Astrocyte (in vitro differentiated cells and primary cell): ENCODE measurements at regions not wholly inside any gene's neighbourhood (a gene's known extent, or its start where the extent isn't known, plus 50 kb on each side); places are given as distances from the start of the nearest gene placed in this dataset.

Experiments
- DNase-seq: peaks from one replicate; pipeline ENCODE4 v3.0.0-alpha.2; 2010; ENCODE audit warnings: low read depth
- FAIRE-seq: peaks from 2 replicates; lab custom pipeline; 2011; peaks lifted over from hg19 to GRCh38; lab: Jason Lieb, UNC
- H2AFZ ChIP-seq: 2 replicates; pipeline ENCODE4 v1.6.0; 2012; ENCODE audit warnings: low read depth, low read length, inconsistent platforms
- H3K27ac ChIP-seq: 2 replicates; pipeline ENCODE4 v1.5.1; 2011; ENCODE audit warnings: low read depth, low read length, inconsistent platforms
- H3K27me3 ChIP-seq: 2 replicates; pipeline ENCODE4 v1.6.0; 2011; ENCODE audit warnings: low read length, inconsistent platforms; ENCODE audit not compliant: insufficient read depth
- H3K36me3 ChIP-seq: 2 replicates; pipeline ENCODE4 v1.5.1; 2011; ENCODE audit warnings: low read length, inconsistent platforms; ENCODE audit not compliant: insufficient read depth
- H3K4me1 ChIP-seq: 2 replicates; pipeline ENCODE4 v1.5.1; 2011; ENCODE audit warnings: low read length, inconsistent platforms; ENCODE audit not compliant: insufficient read depth
- H3K4me2 ChIP-seq: 2 replicates; pipeline ENCODE4 v1.6.0; 2012; ENCODE audit warnings: low read length, inconsistent platforms
- H3K4me3 ChIP-seq: 2 replicates; pipeline ENCODE4 v1.5.1; 2011; ENCODE audit warnings: low read depth, mild to moderate bottlenecking, low read length, inconsistent platforms; ENCODE audit not compliant: insufficient read depth
- H3K79me2 ChIP-seq: 2 replicates; pipeline ENCODE4 v1.6.0; 2012; ENCODE audit warnings: mild to moderate bottlenecking, low read length, inconsistent platforms; ENCODE audit not compliant: insufficient read depth
- H3K9ac ChIP-seq: 2 replicates; pipeline ENCODE4 v1.6.0; 2012; ENCODE audit warnings: mild to moderate bottlenecking, low read length, inconsistent platforms
- H3K9me3 ChIP-seq: 2 replicates; pipeline ENCODE4 v1.5.1; 2012; ENCODE audit warnings: low read depth, mild to moderate bottlenecking, low read length, inconsistent platforms; ENCODE audit not compliant: insufficient read depth
- H4K20me1 ChIP-seq: 2 replicates; pipeline ENCODE4 v1.6.0; 2012; ENCODE audit warnings: low read length, inconsistent platforms; ENCODE audit not compliant: insufficient read depth
- H3K27ac Mint-ChIP-seq: one replicate; pipeline ENCODE4 v1.8.0; 2021; ENCODE audit warnings: mild to moderate bottlenecking, mixed read lengths; ENCODE audit not compliant: unreplicated experiment
- H3K27me3 Mint-ChIP-seq: one replicate; pipeline ENCODE4 v1.8.0; 2021; ENCODE audit warnings: low read depth, mixed read lengths; ENCODE audit not compliant: unreplicated experiment
- H3K36me3 Mint-ChIP-seq: one replicate; pipeline ENCODE4 v1.8.0; 2021; ENCODE audit warnings: low read depth, mixed read lengths; ENCODE audit not compliant: unreplicated experiment
- H3K4me1 Mint-ChIP-seq: one replicate; pipeline ENCODE4 v1.8.0; 2021; ENCODE audit warnings: low read depth, mixed read lengths; ENCODE audit not compliant: unreplicated experiment
- H3K4me3 Mint-ChIP-seq: one replicate; pipeline ENCODE4 v1.8.0; 2021; ENCODE audit warnings: mild to moderate bottlenecking, moderate library complexity, mixed read lengths; ENCODE audit not compliant: unreplicated experiment
- H3K9me3 Mint-ChIP-seq: one replicate; pipeline ENCODE4 v1.8.0; 2021; ENCODE audit warnings: mild to moderate bottlenecking, mixed read lengths; ENCODE audit not compliant: unreplicated experiment
- EZH2 ChIP-seq: IDR thresholded peaks from 2 replicates; pipeline ENCODE4 v1.6.1; 2012; ENCODE audit warnings: mild to moderate bottlenecking, low read length, inconsistent platforms; ENCODE audit not compliant: insufficient read depth
- TF ChIP-seq, protein P1 (sequence below): IDR thresholded peaks from 2 replicates; pipeline ENCODE4 v1.5.1; 2011; ENCODE audit warnings: low read depth, mild to moderate bottlenecking, inconsistent platforms, low read length, moderate library complexity; ENCODE audit not compliant: insufficient read depth

DNA sequence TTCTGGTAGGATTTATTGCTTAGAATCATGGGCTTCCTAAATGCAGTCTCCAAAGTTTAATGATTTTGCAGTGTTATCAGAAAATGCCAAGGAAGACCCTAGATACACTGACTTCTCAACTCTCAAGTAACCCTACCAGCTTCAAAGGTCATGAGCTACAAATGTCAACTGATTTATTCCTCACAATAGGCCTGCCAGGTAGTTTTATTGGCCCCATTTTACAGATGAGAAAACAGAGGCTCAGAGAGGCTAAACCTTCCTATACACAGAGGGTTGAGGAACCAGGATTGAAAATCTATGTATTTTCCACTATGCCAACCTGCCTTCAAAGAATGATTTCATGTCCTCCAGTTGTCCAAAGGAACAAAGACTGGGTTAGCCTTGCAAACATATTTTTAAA, 384.4 kb upstream of the POU3F1 start:
- peaks cover 2% of the 10 kb centered on the region for H3K4me1 Mint-ChIP-seq
- H3K36me3 Mint-ChIP-seq, result no peaks in the 10 kb centered on the region
- TF ChIP-seq, protein P1, sequence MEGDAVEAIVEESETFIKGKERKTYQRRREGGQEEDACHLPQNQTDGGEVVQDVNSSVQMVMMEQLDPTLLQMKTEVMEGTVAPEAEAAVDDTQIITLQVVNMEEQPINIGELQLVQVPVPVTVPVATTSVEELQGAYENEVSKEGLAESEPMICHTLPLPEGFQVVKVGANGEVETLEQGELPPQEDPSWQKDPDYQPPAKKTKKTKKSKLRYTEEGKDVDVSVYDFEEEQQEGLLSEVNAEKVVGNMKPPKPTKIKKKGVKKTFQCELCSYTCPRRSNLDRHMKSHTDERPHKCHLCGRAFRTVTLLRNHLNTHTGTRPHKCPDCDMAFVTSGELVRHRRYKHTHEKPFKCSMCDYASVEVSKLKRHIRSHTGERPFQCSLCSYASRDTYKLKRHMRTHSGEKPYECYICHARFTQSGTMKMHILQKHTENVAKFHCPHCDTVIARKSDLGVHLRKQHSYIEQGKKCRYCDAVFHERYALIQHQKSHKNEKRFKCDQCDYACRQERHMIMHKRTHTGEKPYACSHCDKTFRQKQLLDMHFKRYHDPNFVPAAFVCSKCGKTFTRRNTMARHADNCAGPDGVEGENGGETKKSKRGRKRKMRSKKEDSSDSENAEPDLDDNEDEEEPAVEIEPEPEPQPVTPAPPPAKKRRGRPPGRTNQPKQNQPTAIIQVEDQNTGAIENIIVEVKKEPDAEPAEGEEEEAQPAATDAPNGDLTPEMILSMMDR, result no peak
- no peak for TF ChIP-seq EZH2
- H3K27ac Mint-ChIP-seq, result no peak overlapping the region
- Histone ChIP-seq H3K4me1 (no peaks in the 10 kb centered on the region), H3K79me2 (no peaks in the 10 kb centered on the region), H3K4me2 (no peak overlapping the region), H3K36me3 (no peaks in the 10 kb centered on the region), H4K20me1 (no peaks in the 10 kb centered on the region), H3K27me3 (peaks cover 6% of the 10 kb centered on the region), H3K9ac (no peak overlapping the region), H3K9me3 (no peaks in the 10 kb centered on the region), H3K27ac (no peak overlapping the region), H3K4me3 (no peak overlapping the region), H2AFZ (no peak overlapping the region)
- FAIRE-seq, result no peak
- peaks cover 26% of the 10 kb centered on the region for H3K27me3 Mint-ChIP-seq
- no peaks in the 10 kb centered on the region for H3K9me3 Mint-ChIP-seq
- no peak for DNase-seq
- H3K4me3 Mint-ChIP-seq, result no peak overlapping the region

DNA sequence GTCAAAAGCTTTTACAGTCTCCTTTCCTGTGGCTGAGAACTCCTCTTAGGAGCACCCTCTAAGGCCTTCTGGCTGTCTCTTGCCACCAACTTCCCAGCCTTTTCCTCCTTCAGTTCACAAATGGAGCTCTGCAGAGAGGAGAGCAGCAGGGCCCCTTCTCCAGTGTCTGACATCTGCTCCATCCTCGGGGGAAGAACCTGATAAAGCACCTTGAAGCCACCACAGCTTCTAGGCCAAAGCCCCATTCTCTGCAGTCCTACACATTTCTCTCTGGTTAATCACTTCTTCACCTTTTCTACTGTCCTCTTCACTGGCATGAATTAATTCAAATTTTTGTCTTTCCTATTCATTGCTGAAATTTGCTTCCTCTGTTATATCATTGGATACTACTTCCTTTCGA, 378.1 kb upstream of the POU3F1 start:
- DNase-seq, result no peak
- Mint-ChIP-seq H3K4me3 (no peak overlapping the region), H3K4me1 (peaks cover 2% of the 10 kb centered on the region), H3K9me3 (no peaks in the 10 kb centered on the region), H3K27ac (no peak overlapping the region), H3K27me3 (peaks cover 20% of the 10 kb centered on the region), H3K36me3 (no peaks in the 10 kb centered on the region)
- Histone ChIP-seq H3K9ac (no peak overlapping the region), H3K4me2 (no peak overlapping the region), H3K27me3 (peaks cover 4% of the 10 kb centered on the region), H3K36me3 (no peaks in the 10 kb centered on the region), H3K4me3 (no peak overlapping the region), H3K4me1 (no peaks in the 10 kb centered on the region), H2AFZ (no peak overlapping the region), H4K20me1 (no peaks in the 10 kb centered on the region), H3K9me3 (no peaks in the 10 kb centered on the region), H3K27ac (no peak overlapping the region), H3K79me2 (no peaks in the 10 kb centered on the region)
- FAIRE-seq, result no peak
- TF ChIP-seq, protein P1, result no peak
- TF ChIP-seq EZH2, result no peak

- Histone ChIP-seq H3K27ac (no peak overlapping the region), H3K9me3 (no peaks in the 10 kb centered on the region), H3K9ac (no peak overlapping the region), H4K20me1 (no peaks in the 10 kb centered on the region), H3K4me3 (no peak overlapping the region), H3K27me3 (peaks cover 4% of the 10 kb centered on the region), H2AFZ (no peak overlapping the region), H3K36me3 (no peaks in the 10 kb centered on the region), H3K4me1 (peaks cover 5% of the 10 kb centered on the region), H3K79me2 (no peaks in the 10 kb centered on the region), H3K4me2 (no peak overlapping the region)
- Mint-ChIP-seq H3K9me3 (peaks cover 8% of the 10 kb centered on the region), H3K36me3 (no peaks in the 10 kb centered on the region), H3K27ac (no peak overlapping the region), H3K4me3 (no peak overlapping the region), H3K27me3 (peaks cover 6% of the 10 kb centered on the region), H3K4me1 (no peaks in the 10 kb centered on the region)
- DNase-seq (no peak), FAIRE-seq (no peak)
- TF ChIP-seq, protein P1, result no peak
- no peak for TF ChIP-seq EZH2
Observed at GRCh38 chr1:38420666-38421065, 374.1 kb upstream of the POU3F1 start.
